SJSA1 (cell line): ENCODE measurements at regions not wholly inside any gene's neighbourhood (a gene's known extent, or its start where the extent isn't known, plus 50 kb on each side); places are given as distances from the start of the nearest gene placed in this dataset.
"Not testable (repeated sequence)": the region's sequence is repeated elsewhere in the genome, so short reads cannot be mapped to it uniquely, and the experiment has no call there.

ENCODE experiments used
- DNase-seq, 2 experiments: peaks; one replicate each; pipeline ENCODE4 v3.0.0-alpha.2; 2015 to 2020; ENCODE audit warnings: low spot score in 2 of 2, low read depth in 1 of 2
- H3K27ac ChIP-seq: fragments of 250-450 bp; sonication (Bioruptor Pico); 2 replicates; pipeline ENCODE4 v1.5.1; 2020; ENCODE audit warnings: mild to moderate bottlenecking, moderate library complexity
- H3K27me3 ChIP-seq: fragments of 250-450 bp; sonication (Bioruptor Pico); replicated peaks from 2 replicates; pipeline ENCODE4 v1.5.1; 2020; ENCODE audit warnings: mild to moderate bottlenecking, moderate library complexity
- H3K36me3 ChIP-seq: fragments of 250-450 bp; sonication (Bioruptor Pico); 2 replicates; pipeline ENCODE4 v1.5.1; 2020; ENCODE audit warnings: mild to moderate bottlenecking
- H3K4me1 ChIP-seq: fragments of 250-450 bp; sonication (Bioruptor Pico); replicated peaks from 2 replicates; pipeline ENCODE4 v1.6.1; 2021; ENCODE audit warnings: mild to moderate bottlenecking
- H3K4me3 ChIP-seq: fragments of 250-450 bp; sonication (Bioruptor Pico); 2 replicates; pipeline ENCODE4 v1.5.1; 2020; ENCODE audit warnings: mild to moderate bottlenecking
- H3K9me3 ChIP-seq: fragments of 250-450 bp; sonication (Bioruptor Pico); replicated peaks from 2 replicates; pipeline ENCODE4 v1.5.1; 2020; ENCODE audit warnings: mild to moderate bottlenecking

- H3K36me3 ChIP-seq = no peaks in the 10 kb centered on the region
- no peaks in the 10 kb centered on the region for H3K27me3 ChIP-seq
- H3K9me3 ChIP-seq = peaks cover 5% of the 10 kb centered on the region
- no peaks in the 10 kb centered on the region for H3K4me1 ChIP-seq
- no peak overlapping the region for H3K27ac ChIP-seq
- H3K4me3 ChIP-seq = no peak overlapping the region
- peak in 1 of 2 experiments; percentile 8 for DNase-seq
Measured at GRCh38 chr10:130246113-130246512, 109.9 kb downstream of the GLRX3 start.

- H3K4me3 ChIP-seq = no peak overlapping the region
- no peaks in the 10 kb centered on the region for H3K36me3 ChIP-seq
- no peak overlapping the region for H3K27ac ChIP-seq
- H3K4me1 ChIP-seq = no peaks in the 10 kb centered on the region
- no peaks in the 10 kb centered on the region for H3K27me3 ChIP-seq
- peaks cover 5% of the 10 kb centered on the region for H3K9me3 ChIP-seq
- DNase-seq = no peak
Measured at GRCh38 chr10:130250127-130250526, 113.9 kb downstream of the GLRX3 start.

DNA sequence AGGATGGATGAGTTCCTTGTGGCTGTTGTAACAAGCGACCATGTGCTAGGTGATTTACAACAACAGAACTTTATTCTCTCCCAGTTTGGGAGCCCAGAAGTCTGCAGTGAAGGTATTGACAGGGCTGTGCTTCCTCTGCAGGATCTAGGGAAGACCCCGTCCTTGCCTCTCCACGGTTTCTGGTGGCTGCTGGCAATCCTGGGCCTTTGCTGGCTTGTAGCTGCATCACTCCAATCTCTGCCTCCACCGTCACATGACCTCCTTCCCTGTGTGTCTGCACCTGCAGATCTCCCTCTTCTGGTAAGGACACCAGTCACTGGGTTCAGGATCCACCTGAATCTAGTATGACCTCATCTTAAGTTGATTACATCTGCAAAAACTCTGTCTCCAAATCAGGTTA, 115.6 kb downstream of the GLRX3 start:
- no peaks in the 10 kb centered on the region for H3K36me3 ChIP-seq
- no peaks in the 10 kb centered on the region for H3K9me3 ChIP-seq
- H3K27me3 ChIP-seq = no peaks in the 10 kb centered on the region
- H3K27ac ChIP-seq = no peak overlapping the region
- H3K4me3 ChIP-seq = no peak overlapping the region
- no peak for DNase-seq
- no peaks in the 10 kb centered on the region for H3K4me1 ChIP-seq

GRCh38 chr10:130254243-130254642, 118.1 kb downstream of the GLRX3 start:
- H3K36me3 ChIP-seq = no peaks in the 10 kb centered on the region
- H3K9me3 ChIP-seq = no peaks in the 10 kb centered on the region; the same call in 1 of the 2 replicates
- H3K27ac ChIP-seq = no peak overlapping the region
- H3K4me1 ChIP-seq = no peaks in the 10 kb centered on the region
- H3K27me3 ChIP-seq = no peaks in the 10 kb centered on the region
- H3K4me3 ChIP-seq = no peak overlapping the region
- no peak for DNase-seq

- no peak overlapping the region for H3K4me3 ChIP-seq
- H3K27ac ChIP-seq = no peak overlapping the region
- no peaks in the 10 kb centered on the region; the same call in 1 of the 2 replicates for H3K9me3 ChIP-seq
- no peaks in the 10 kb centered on the region for H3K36me3 ChIP-seq
- DNase-seq = no peak
- no peaks in the 10 kb centered on the region for H3K27me3 ChIP-seq
- no peaks in the 10 kb centered on the region for H3K4me1 ChIP-seq
Measured at GRCh38 chr10:130254662-130255061, 118.5 kb downstream of the GLRX3 start.

GRCh38 chr10:130255777-130256176, 119.6 kb downstream of the GLRX3 start:
- DNase-seq = no peak
- Histone ChIP-seq H3K36me3 (no peaks in the 10 kb centered on the region), H3K27me3 (no peaks in the 10 kb centered on the region), H3K4me3 (no peak overlapping the region), H3K4me1 (no peaks in the 10 kb centered on the region), H3K9me3 (no peaks in the 10 kb centered on the region; the same call in 1 of the 2 replicates), H3K27ac (no peak overlapping the region)

DNA sequence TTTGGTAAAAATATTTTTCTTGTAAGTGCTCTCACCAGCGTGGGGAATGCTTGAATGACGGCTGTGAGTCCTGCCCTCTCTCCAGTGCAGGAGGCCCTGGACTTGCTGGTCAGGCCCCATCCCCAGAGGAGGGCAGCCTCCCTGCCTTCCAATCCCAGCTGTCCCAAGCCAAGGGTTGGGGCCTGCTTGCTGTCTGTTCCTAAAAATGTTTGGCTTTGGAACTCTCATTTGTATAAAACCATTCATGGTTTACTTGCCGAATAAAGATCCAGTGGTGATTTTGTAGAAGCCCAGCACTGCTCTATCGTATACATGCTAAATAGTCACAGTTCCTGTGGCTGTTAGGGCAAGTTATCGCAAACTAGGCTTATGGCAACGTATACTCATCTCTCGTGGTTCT, 121.7 kb downstream of the GLRX3 start:
- Histone ChIP-seq H3K4me1 (no peaks in the 10 kb centered on the region), H3K27ac (no peak overlapping the region), H3K36me3 (no peaks in the 10 kb centered on the region), H3K27me3 (no peaks in the 10 kb centered on the region), H3K4me3 (no peak overlapping the region), H3K9me3 (no peaks in the 10 kb centered on the region; the same call in 1 of the 2 replicates)
- no peak for DNase-seq

DNA sequence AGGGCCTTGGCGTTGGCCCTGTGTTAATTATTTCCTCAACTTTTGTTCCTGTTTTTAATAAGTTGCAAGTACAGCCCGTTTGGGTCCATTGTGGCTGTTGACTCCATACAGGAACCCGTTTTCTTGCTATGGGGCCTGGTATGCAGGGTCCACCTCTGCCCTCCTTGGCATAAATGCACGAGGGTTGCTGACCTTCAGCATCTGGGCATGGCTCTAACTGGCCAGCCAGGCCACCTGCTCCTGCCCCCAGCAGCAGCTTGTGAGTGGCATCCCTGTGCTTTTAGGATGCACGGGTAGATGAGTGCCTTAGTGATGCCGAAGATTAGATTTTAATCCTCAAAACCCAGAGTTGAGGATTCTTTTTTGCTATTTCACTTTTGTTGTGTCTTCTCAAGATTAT, 123.2 kb downstream of the GLRX3 start:
- no peak overlapping the region for H3K27ac ChIP-seq
- H3K27me3 ChIP-seq = no peaks in the 10 kb centered on the region
- H3K36me3 ChIP-seq = no peaks in the 10 kb centered on the region
- H3K9me3 ChIP-seq = peaks cover 8% of the 10 kb centered on the region; the same call in 1 of the 2 replicates
- no peak overlapping the region for H3K4me3 ChIP-seq
- H3K4me1 ChIP-seq = no peaks in the 10 kb centered on the region
- DNase-seq = no peak

DNA sequence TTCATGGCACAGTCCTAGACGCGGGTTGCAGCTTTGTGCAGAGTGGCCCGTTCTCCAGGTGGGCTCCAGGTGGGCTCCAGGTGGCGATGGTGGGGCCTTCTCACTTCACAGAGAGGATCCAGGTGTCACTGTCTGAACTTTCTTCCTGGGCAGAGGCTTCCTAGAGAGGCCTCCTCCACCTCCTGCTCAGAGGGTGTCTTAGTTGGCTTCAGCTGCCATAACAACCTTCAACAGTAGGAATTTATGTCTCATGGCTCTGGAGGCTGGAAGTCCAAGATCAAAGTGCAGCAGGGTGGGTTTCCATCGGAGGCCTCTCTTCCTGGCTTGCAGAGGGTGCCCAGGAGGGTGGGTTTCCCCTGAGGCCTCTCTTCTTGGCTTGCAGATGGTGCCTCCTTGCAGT, 125.1 kb downstream of the GLRX3 start:
- Histone ChIP-seq H3K9me3 (peaks cover 8% of the 10 kb centered on the region; the same call in 1 of the 2 replicates), H3K4me1 (no peaks in the 10 kb centered on the region), H3K4me3 (no peak overlapping the region), H3K36me3 (no peaks in the 10 kb centered on the region), H3K27ac (no peak overlapping the region), H3K27me3 (no peaks in the 10 kb centered on the region)
- DNase-seq = no peak

- no peak for DNase-seq
- Histone ChIP-seq H3K27ac (no peak overlapping the region), H3K36me3 (no peaks in the 10 kb centered on the region), H3K9me3 (peaks cover 8% of the 10 kb centered on the region; the same call in 1 of the 2 replicates), H3K27me3 (no peaks in the 10 kb centered on the region), H3K4me3 (no peak overlapping the region), H3K4me1 (no peaks in the 10 kb centered on the region)
Measured at GRCh38 chr10:130261766-130262165, 125.6 kb downstream of the GLRX3 start.

DNA sequence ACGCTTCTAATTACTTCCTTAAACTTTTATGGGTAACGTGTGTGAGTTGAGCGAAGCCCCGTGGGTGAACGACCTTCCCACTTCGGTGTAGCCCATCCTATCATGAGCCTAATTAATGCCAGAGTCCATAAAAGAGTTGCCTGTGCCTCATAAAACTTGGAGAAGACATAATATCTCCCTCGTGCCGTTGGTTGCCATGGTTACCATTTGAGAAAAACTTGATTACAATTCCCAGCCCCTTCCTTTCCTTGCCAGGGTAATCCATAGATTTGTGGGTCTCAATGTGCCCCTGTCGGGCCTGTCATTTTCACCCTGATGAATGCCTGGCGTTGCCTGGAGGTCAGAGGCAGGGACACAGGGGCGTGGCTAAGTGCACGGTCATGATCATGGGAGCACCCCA, 127.1 kb downstream of the GLRX3 start:
- Histone ChIP-seq H3K9me3 (peaks cover 8% of the 10 kb centered on the region; the same call in 1 of the 2 replicates), H3K36me3 (no peaks in the 10 kb centered on the region), H3K27ac (no peak overlapping the region), H3K4me1 (no peaks in the 10 kb centered on the region), H3K4me3 (no peak overlapping the region), H3K27me3 (no peaks in the 10 kb centered on the region)
- no peak for DNase-seq

DNA sequence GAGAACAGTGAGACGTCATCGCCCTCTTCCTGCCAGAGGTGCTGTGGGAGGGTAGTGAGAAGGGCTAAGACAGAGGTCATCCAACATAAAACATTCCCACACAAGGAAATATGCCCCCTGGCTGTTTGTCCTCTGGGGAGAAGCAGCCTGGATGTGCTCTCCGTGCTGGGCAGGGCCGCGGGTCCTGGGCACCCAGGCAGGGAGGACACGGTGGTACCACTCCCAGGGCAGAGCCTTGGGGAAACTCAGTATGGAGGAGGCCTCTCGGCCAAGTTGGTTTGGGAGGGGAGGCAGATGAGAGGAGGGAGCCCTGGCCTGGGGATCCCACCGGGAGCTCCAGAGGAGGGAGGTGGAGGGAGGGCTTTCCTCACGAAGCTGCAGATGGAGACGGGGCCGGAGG, 129.4 kb downstream of the GLRX3 start:
- no peak for DNase-seq
- Histone ChIP-seq H3K4me1 (no peaks in the 10 kb centered on the region), H3K27me3 (no peaks in the 10 kb centered on the region), H3K36me3 (no peaks in the 10 kb centered on the region), H3K9me3 (peaks cover 8% of the 10 kb centered on the region; the same call in 1 of the 2 replicates), H3K27ac (no peak overlapping the region), H3K4me3 (no peak overlapping the region)

DNA sequence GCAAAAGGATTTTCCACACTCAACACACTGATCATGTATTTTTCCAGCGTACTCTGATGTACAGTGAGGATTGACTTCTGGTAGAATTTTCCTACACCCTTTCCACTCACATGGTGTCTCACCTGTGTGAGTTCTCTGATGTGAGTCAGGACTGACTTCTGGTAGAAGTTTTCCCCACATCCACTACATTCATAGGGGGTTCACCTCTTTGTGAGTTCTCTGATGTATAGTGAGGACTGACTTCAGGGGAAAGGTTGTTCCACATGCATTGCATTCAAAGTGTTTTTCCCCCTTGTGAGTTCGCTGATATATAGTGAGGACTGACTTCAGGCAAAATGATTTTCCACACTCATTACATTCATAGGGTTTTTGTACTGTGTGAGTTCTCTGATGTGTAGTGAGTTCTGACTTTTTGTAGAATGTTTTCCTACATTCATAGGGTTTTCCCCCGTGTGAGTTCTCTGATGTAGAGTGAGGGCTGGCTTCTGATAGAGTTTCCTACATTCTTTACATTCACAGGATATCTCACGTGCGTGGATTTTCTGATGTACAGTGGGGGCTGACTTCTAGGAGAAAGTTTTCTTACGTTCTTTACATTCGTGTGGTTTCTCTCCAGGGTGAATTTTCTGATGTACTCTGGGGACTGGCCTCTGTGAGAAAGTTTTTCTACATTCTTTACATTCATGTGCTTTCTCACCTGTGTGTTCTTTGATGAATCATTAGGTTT, 146.5 kb downstream of the GLRX3 start:
- Histone ChIP-seq H3K4me1 (no peaks in the 10 kb centered on the region), H3K27ac (no peak overlapping the region), H3K4me3 (no peak overlapping the region), H3K27me3 (no peaks in the 10 kb centered on the region), H3K9me3 (peaks cover 41% of the 10 kb centered on the region), H3K36me3 (no peaks in the 10 kb centered on the region)
- DNase-seq = no peak

DNA sequence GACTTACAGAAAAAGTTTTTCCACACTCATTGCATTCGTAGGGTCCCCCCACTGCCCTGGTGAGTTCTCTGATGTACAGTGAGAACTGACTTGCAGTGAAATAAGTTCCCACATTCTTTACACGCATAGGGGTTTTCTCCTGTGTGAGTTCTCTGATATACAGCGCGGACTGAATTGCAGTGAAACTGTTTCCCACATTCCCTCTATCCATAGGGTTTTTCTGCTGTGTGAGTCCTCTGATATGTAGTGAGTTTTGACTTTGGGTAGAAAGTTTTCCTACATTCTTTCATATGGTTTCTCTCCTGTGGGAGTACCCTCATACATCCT, 147.0 kb downstream of the GLRX3 start:
- Histone ChIP-seq H3K36me3 (no peaks in the 10 kb centered on the region), H3K27ac (no peak overlapping the region), H3K4me1 (no peaks in the 10 kb centered on the region), H3K27me3 (no peaks in the 10 kb centered on the region), H3K4me3 (no peak overlapping the region), H3K9me3 (peaks cover 41% of the 10 kb centered on the region)
- DNase-seq = no peak

DNA sequence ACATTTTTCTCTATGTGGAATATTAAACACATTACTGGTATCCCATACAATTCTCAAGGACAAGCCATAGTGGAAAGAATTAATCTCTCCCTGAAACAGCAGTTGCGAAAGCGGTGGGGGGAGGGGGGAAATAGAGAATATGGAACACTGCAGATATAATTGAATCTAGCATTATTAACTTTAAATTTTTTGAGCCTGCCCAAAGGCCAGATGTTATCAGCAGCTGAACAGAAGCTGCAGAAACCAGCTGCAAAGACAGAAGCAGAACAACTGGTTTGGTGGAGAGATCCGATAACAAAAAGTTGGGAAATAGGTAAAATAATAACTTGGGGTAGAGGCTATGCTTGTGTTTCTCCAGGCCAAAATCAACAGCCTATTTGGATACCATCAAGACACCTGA, 159.6 kb downstream of the GLRX3 start:
- not testable (repeated sequence) for H3K4me1 ChIP-seq, DNase-seq, H3K27me3 ChIP-seq, H3K27ac ChIP-seq, H3K36me3 ChIP-seq, H3K9me3 ChIP-seq, H3K4me3 ChIP-seq
